ENCODE measurements at regions not wholly inside any gene's neighbourhood (a gene's known extent, or its start where the extent isn't known, plus 50 kb on each side); places are given as distances from the start of the nearest gene placed in this dataset.

DNA sequence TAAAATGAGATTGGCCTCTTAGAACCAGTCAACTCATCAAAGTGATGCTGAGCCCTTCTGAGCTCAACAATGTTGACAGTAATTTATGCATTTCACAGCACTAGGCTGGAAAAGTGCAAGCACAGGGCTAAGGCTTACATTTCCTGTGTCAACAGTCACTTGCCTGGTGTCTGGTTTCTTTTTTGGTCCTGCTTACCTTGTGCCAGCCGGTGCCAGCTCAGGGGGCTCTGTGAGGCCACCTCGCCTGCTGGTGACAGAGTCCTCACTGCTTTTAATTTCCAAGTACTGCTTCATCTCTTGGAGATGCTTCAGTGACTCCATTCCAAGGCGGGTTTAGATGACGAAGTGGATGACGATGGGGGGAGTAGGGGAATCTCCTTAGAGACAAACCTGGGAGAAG, 53.1 kb upstream of the KCNA1 start:
- in situ Hi-C loops (cut with MboI; ENCODE audit: low pct_unique_long_range_greater_than_20kb, low sequenced_read_pairs), result no loop called here
- no peak for DNase-seq

DNA sequence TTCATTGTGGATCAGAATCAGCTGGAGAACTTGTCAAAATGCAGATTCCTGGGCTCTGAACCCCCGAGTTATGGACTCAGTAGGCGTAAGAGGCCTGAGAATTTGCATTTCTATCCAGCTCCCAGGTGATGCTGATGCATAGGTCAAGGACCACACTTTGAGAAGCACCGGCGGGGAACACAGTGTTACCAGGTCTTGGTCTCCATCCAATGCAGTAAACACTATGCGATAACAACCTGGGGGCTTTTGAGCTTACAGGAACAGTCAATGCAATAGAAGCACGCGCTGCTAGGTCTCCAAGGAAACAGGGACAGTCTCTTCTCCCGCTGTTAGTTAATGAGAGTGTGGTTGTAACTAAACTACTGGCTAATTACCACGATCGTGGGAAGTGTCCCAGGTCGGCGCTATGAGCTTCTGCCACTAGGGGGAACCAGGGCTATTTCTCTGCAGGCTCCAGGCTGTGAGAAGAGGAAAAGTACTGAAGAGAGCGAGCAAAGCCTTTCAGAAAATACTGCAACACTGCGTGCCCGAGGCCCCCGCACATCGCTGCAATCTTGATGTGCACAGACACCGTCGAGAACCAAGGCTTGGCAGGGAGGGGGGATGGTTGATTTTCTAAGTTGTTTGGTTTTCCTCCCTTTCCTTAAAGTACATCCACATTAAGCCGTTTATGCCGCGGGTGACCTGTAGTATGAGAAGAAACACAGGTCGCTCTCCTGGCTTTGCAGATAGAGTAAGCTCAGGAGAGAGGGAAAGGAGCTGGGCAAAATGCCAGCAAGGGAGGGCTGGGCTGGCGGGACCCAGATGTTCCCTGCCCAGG, 52.0 kb upstream of the KCNA1 start:
- DNase-seq, result peak; percentile 71
- in situ Hi-C loops (cut with MboI; ENCODE audit: low pct_unique_long_range_greater_than_20kb, low sequenced_read_pairs), result no loop called here

DNA sequence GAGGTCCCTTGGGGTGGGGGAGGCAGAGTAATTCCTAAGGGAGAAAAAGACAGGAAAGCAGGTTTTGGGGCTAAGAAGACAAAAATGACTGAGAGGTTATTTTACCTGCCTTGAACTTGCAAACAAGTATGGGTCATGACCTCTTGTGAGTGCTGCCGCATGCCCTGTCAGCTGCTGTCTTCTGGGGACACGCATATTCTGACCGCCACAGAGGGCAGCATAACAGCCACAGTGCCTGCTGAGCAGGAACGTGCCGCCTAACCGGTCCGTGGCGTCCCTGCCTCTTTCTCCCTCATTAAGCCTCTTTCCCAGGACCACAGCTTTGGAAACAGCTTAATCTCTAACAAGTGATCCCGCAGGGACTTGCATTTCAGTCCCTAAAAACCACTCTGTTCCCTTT, 51.3 kb upstream of the KCNA1 start:
- DNase-seq, result no peak

DNA sequence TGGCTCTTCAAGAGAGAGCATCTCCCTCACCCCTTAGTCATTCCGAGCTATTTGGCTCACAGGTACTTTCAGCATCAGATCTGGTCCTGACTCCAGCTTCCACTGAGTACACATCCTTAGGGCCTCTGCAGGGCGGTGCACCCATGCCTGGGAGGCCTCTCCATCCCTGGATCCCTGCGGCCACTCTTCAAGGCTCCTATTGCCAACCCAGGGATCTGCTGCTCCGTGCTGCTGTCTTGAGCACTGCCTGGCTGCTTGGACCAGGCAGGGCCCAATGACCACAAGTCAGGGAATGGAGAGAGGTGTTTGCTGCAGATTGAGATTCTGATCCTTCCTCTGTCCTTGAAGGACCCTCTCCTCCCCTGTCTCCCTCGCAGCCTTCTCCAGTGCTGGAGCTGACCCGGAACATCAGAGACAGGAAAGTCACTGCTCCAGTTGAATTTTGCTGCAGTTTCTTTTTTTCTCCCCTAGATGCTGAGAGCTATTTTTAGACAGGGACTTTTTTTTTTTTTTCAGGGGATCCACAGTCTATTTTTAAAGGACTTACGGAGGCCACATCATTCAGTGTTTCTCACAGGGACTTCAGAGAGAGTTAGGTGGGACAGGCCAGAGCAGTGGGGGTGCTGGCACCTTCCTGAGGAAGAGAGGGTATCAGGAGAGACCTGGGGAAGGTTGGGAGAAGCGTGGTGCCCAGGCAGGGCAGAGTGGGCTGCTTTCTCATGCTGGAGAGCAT, 50.1 kb upstream of the KCNA1 start:
- in situ Hi-C loops (cut with MboI; ENCODE audit: low pct_unique_long_range_greater_than_20kb, low sequenced_read_pairs), result no loop called here

More for the DNA sequence above, 51.3 kb upstream of the KCNA1 start:
- in situ Hi-C loops (cut with MboI; ENCODE audit: low pct_unique_long_range_greater_than_20kb, low sequenced_read_pairs), result no loop called here

More for the DNA sequence above, 50.1 kb upstream of the KCNA1 start:
- no peak for DNase-seq

All from KBM-7 (cell line).